ENCODE measurements at regions not wholly inside any gene's neighbourhood (a gene's known extent, or its start where the extent isn't known, plus 50 kb on each side); places are given as distances from the start of the nearest gene placed in this dataset.

- POLR2A ChIA-PET = no interaction called here
- no peak for DNase-seq (ENCODE audit: extremely low spot score)
- CTCF ChIA-PET = no interaction called here
- TF ChIP-seq ARNT (IDR thresholded peaks at IDR 0.05) = no peak
- TF ChIP-seq ELF4 (IDR thresholded peaks at IDR 0.05) = no peak
Measured at GRCh38 chr2:20520128-20520527, 73.3 kb downstream of the RHOB start.

GRCh38 chr2:20521193-20521592 is 74.3 kb downstream of the RHOB start:
- POLR2A ChIA-PET = interaction anchor here (1.9 kb wide), 1 partner anchor 73 kb away, joined by 5 read pairs; no protein-coding TSS in a partner anchor
- DNase-seq (ENCODE audit: extremely low spot score) = no peak

GRCh38 chr2:20521682-20522189 is 74.9 kb downstream of the RHOB start:
- POLR2A ChIA-PET = interaction anchor here (1.9 kb wide), 1 partner anchor 74 kb away, joined by 5 read pairs; no protein-coding TSS in a partner anchor
- no peak for TF ChIP-seq FOXK2 (IDR thresholded peaks at IDR 0.05)
- no peak for TF ChIP-seq FOXA1 (IDR thresholded peaks at IDR 0.05)
- no peak for TF ChIP-seq ARNT (IDR thresholded peaks at IDR 0.05)
- no peak for TF ChIP-seq LEF1 (IDR thresholded peaks at IDR 0.05; ENCODE audit: borderline replicate concordance)
- no peak for TF ChIP-seq FOXM1 (IDR thresholded peaks at IDR 0.05; ENCODE audit: borderline replicate concordance)
- TF ChIP-seq HDGF (IDR thresholded peaks at IDR 0.05; ENCODE audit: borderline replicate concordance) = no peak
- no peak for TF ChIP-seq SP1 (IDR thresholded peaks at IDR 0.05)
- no peak for TF ChIP-seq L3MBTL2 (conservative IDR thresholded peaks at IDR 0.05)
- no peak for TF ChIP-seq NFRKB (IDR thresholded peaks at IDR 0.05)
- TF ChIP-seq CTBP1 (IDR thresholded peaks at IDR 0.05; ENCODE audit: borderline replicate concordance) = no peak
- no peak for TF ChIP-seq ELF4 (IDR thresholded peaks at IDR 0.05)
- CTCF ChIA-PET = no interaction called here
- DNase-seq (ENCODE audit: extremely low spot score) = no peak

More at GRCh38 chr2:20521193-20521592, 74.3 kb downstream of the RHOB start:
- CTCF ChIA-PET = no interaction called here
- TF ChIP-seq ARNT (IDR thresholded peaks at IDR 0.05) (no peak), BHLHE40 (IDR thresholded peaks at IDR 0.05; ENCODE audit: borderline replicate concordance) (no peak), FOXK2 (IDR thresholded peaks at IDR 0.05) (no peak), ZNF384 (IDR thresholded peaks at IDR 0.05) (no peak), LEF1 (IDR thresholded peaks at IDR 0.05; ENCODE audit: borderline replicate concordance) (no peak), L3MBTL2 (conservative IDR thresholded peaks at IDR 0.05) (no peak), SUZ12 (IDR thresholded peaks at IDR 0.05) (no peak), FOXA1 (IDR thresholded peaks at IDR 0.05) (no peak), CTBP1 (IDR thresholded peaks at IDR 0.05; ENCODE audit: borderline replicate concordance) (no peak), ELF4 (IDR thresholded peaks at IDR 0.05) (no peak), NFRKB (IDR thresholded peaks at IDR 0.05) (no peak), FOXM1 (IDR thresholded peaks at IDR 0.05; ENCODE audit: borderline replicate concordance) (no peak), HDGF (IDR thresholded peaks at IDR 0.05; ENCODE audit: borderline replicate concordance) (no peak), SP1 (IDR thresholded peaks at IDR 0.05) (no peak), TARDBP (IDR thresholded peaks at IDR 0.05) (no peak), PKNOX1 (IDR thresholded peaks at IDR 0.05) (no peak)

GRCh38 chr2:20523073-20523798 is 76.4 kb downstream of the RHOB start:
- TF ChIP-seq L3MBTL2 (conservative IDR thresholded peaks at IDR 0.05) = no peak
- TF ChIP-seq NFRKB (IDR thresholded peaks at IDR 0.05) = no peak
- TF ChIP-seq TARDBP (IDR thresholded peaks at IDR 0.05) = no peak
- no peak for TF ChIP-seq PKNOX1 (IDR thresholded peaks at IDR 0.05)
- TF ChIP-seq HDGF (IDR thresholded peaks at IDR 0.05; ENCODE audit: borderline replicate concordance) = no peak
- TF ChIP-seq SP1 (IDR thresholded peaks at IDR 0.05) = no peak
- TF ChIP-seq FOXA1 (IDR thresholded peaks at IDR 0.05) = no peak
- TF ChIP-seq LEF1 (IDR thresholded peaks at IDR 0.05; ENCODE audit: borderline replicate concordance) = no peak
- no peak for TF ChIP-seq BHLHE40 (IDR thresholded peaks at IDR 0.05; ENCODE audit: borderline replicate concordance)
- no peak for TF ChIP-seq FOXM1 (IDR thresholded peaks at IDR 0.05; ENCODE audit: borderline replicate concordance)
- TF ChIP-seq SUZ12 (IDR thresholded peaks at IDR 0.05) = no peak
- no peak for TF ChIP-seq FOXK2 (IDR thresholded peaks at IDR 0.05)
- no peak for TF ChIP-seq ARNT (IDR thresholded peaks at IDR 0.05)
- no peak for TF ChIP-seq ZNF384 (IDR thresholded peaks at IDR 0.05)
- no peak for TF ChIP-seq ELF4 (IDR thresholded peaks at IDR 0.05)
- no peak for TF ChIP-seq CTBP1 (IDR thresholded peaks at IDR 0.05; ENCODE audit: borderline replicate concordance)
- CTCF ChIA-PET = no interaction called here
- POLR2A ChIA-PET = interaction anchor here (0.8 to 1.9 kb wide), 3 partner anchors 75 to 77 kb away, joined by 3 to 5 read pairs (median 4); partner anchors contain the start of gene RHOB
- DNase-seq (ENCODE audit: extremely low spot score) = no peak

- DNase-seq (ENCODE audit: extremely low spot score) = no peak
- ChIA-PET POLR2A (interaction anchor here (0.8 to 1.0 kb wide), 2 partner anchors 73 to 77 kb away, joined by 3 to 5 read pairs; partner anchors contain the start of gene RHOB), CTCF (no interaction called here)
- TF ChIP-seq SUZ12 (IDR thresholded peaks at IDR 0.05) (no peak), CTBP1 (IDR thresholded peaks at IDR 0.05; ENCODE audit: borderline replicate concordance) (no peak)
Measured at GRCh38 chr2:20523799-20524187, 76.9 kb downstream of the RHOB start.

GRCh38 chr2:20524412-20525040 is 77.7 kb downstream of the RHOB start:
- no peak for TF ChIP-seq SP1 (IDR thresholded peaks at IDR 0.05)
- no peak for TF ChIP-seq LEF1 (IDR thresholded peaks at IDR 0.05; ENCODE audit: borderline replicate concordance)
- TF ChIP-seq FOXK2 (IDR thresholded peaks at IDR 0.05) = no peak
- TF ChIP-seq BHLHE40 (IDR thresholded peaks at IDR 0.05; ENCODE audit: borderline replicate concordance) = no peak
- TF ChIP-seq CTBP1 (IDR thresholded peaks at IDR 0.05; ENCODE audit: borderline replicate concordance) = no peak
- TF ChIP-seq PKNOX1 (IDR thresholded peaks at IDR 0.05) = no peak
- no peak for TF ChIP-seq TARDBP (IDR thresholded peaks at IDR 0.05)
- TF ChIP-seq SUZ12 (IDR thresholded peaks at IDR 0.05) = no peak
- TF ChIP-seq L3MBTL2 (conservative IDR thresholded peaks at IDR 0.05) = no peak
- no peak for TF ChIP-seq ELF4 (IDR thresholded peaks at IDR 0.05)
- DNase-seq (ENCODE audit: extremely low spot score) = no peak
- ChIA-PET CTCF (no interaction called here), POLR2A (interaction anchor here (0.8 to 1.0 kb wide), 2 partner anchors 74 to 78 kb away, joined by 3 to 5 read pairs; partner anchors contain the start of gene RHOB)
